GM12891 (cell line): ENCODE measurements at regions not wholly inside any gene's neighbourhood (a gene's known extent, or its start where the extent isn't known, plus 50 kb on each side); places are given as distances from the start of the nearest gene placed in this dataset.

ENCODE experiments used
- POLR2A ChIP-seq: IDR thresholded peaks from 2 replicates; pipeline ENCODE4 v1.6.1; 2011; ENCODE audit warnings: low read depth, low read length, control low read depth
- POLR2AphosphoS5 ChIP-seq: IDR thresholded peaks from 2 replicates; pipeline ENCODE4 v1.6.1; 2011; ENCODE audit warnings: low read depth, low read length, control low read depth
- POU2F2 ChIP-seq: IDR thresholded peaks from 2 replicates; pipeline ENCODE4 v1.6.1; 2011; ENCODE audit warnings: low read depth, mild to moderate bottlenecking, control low read depth, low read length, moderate library complexity
- SPI1 ChIP-seq: IDR thresholded peaks from 2 replicates; pipeline ENCODE4 v1.6.1; 2011; ENCODE audit warnings: low read depth, low read length, control low read depth
- TAF1 ChIP-seq: IDR thresholded peaks from 2 replicates; pipeline ENCODE4 v1.6.1; 2011; ENCODE audit warnings: low read depth, low read length, control low read depth

DNA sequence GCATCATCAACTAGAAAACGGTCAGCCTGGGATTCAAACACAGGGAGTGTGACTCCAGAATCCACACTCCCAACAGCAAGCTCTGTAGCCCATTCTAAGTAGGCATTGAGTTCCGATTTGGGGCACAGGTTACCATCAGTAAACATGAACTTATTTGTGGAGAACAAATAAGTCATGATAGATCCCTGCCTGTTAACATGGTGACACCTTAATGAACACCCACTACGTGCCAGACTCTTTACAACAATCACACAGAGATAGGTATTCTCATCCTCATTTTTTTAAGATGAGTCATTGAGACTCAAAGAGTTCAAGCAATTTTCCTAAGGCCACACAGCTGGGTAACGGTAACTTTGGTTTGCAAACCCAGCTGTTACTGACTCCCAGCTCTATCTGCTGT lies 91.5 kb downstream of the LYZL2 start:
- no peak for TF ChIP-seq POLR2A
- no peak for TF ChIP-seq TAF1
- no peak for TF ChIP-seq POLR2AphosphoS5
- TF ChIP-seq SPI1: no peak
- no peak for TF ChIP-seq POU2F2
